ENCODE measurements at regions not wholly inside any gene's neighbourhood (a gene's known extent, or its start where the extent isn't known, plus 50 kb on each side); places are given as distances from the start of the nearest gene placed in this dataset.
"Not testable (repeated sequence)": the region's sequence is repeated elsewhere in the genome, so short reads cannot be mapped to it uniquely, and the experiment has no call there.

DNA sequence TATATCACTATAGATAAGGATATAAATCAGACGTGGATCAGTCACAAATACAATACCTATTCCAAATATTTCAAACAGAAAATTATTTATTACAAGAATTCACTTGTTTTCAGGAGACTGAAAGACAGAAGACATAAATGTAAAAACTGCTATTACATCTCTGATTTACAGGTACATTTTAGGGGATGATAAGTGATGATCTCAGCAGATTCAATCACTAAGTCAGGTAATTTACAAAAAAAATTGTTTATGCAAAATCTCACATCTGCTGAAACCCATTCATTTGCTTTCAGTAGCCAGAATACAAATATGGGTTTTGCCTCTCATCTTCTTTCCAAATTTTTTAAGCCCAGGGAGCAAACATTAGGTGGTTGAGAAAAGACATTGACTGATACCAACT, 1648.4 kb upstream of the RAG2 start:
- DNase-seq = no peak

DNA sequence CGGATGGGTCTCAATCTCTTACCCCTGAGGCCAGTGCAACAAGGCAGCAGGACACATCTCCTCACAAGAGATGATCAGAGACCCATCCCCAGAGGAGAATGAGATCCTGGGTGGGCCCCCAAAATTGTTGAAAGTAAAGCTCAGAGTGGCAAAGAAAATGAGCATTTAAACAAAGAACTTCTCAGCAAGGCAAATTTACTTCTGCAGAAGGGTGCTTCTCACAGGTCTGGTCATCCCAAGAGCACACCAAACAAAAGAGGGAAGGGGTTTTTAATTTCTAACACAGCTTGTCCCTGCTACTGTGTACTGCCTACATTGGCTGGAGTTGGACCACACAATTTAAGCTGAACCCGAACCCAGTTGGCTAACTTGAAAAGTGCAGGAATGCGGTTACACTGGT, 1628.6 kb upstream of the RAG2 start:
- DNase-seq = no peak

DNA sequence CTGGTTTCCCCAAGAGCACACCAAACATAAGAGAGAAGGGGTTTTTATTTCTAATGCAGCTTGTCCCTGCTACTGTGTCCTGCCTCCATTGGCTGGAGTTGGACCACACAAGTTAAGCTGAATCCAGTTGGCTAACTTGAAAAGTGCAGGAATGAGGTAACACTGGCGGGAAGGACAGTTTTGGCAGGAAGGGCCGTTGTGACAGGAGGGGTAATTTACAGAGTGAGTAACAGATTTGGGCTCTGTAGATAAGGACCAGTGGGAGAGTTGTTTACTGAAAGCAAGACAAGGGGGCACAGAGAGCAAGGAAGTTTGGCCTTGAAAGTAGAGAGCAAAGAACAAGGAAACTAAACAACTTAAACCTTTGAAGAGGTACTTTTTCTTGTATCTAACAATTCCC, 1623.3 kb upstream of the RAG2 start:
- DNase-seq = no peak

DNA sequence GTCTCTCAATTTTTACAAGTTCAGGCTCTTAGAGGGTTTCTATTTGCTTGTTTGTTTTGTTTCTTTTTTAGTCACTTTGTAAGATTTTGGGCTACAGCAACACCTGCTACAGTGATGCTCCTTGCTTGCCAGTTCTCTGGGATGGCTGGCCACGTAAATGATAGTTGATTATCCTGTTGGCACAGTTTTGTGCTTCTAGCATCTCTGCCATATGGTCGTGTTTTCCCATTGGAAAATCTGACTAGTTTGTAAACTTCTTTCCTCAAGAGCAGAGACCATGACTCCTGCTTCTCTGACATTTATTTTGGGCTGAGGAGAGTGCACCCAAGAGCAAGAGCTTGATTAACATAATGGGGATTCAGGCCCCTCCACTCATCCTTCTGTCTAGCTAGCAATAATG, 1621.6 kb upstream of the RAG2 start:
- DNase-seq = no peak

DNA sequence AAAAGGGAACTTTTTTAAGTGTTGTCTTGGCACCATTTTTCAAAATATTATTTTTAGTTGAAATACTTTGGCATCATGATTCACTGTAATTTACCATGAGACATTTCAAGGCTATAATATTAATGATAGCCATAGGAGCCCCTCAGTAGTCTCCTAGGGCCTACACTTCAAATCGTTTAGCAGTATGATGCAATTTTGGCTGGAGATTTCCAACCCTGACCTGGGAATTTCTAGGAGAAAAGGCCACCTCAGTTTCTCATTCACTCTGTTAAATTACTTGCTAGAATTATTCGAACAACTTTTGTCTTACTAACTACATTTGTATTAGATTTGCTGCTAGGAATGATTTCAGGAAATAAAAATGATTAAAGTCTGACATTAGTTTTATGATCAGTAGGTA, 1610.9 kb upstream of the RAG2 start:
- no peak for DNase-seq

DNA sequence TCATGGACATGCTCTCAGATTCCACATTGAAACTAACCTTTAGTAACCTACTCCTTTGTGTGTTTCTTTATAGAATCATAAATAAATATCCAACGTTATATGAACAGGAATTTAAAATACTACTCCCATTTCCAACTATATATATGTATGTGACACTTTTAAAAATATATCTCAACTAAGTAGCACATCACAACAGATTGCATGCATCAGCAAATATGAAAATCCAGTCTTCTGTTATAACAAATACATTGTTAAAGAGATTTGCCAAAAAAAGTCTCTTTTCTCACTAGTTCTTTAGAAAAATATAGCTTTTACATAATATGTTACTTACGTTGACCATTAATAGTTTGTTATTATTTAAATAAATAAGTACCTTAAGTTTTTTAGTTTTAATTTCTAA, 1608.6 kb upstream of the RAG2 start:
- DNase-seq = no peak

DNA sequence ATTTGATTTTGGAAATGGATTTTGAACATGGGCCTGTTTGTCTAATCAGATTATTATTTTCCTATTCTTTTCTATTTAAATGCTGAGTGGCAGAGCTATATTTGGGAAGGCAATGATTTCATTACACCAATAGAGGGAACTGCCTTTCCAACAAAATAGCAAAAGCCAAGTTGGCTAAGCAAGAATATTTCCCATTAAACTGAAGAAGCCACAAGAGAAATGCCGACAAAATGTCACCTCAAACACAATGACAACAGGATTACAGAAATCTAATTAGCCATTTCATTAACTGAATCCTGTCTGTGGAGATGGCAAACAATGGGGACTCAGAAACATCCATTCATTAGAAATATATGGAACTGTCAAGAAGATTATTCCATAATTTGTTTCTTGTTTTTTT, 1593.1 kb upstream of the RAG2 start:
- no peak for DNase-seq

DNA sequence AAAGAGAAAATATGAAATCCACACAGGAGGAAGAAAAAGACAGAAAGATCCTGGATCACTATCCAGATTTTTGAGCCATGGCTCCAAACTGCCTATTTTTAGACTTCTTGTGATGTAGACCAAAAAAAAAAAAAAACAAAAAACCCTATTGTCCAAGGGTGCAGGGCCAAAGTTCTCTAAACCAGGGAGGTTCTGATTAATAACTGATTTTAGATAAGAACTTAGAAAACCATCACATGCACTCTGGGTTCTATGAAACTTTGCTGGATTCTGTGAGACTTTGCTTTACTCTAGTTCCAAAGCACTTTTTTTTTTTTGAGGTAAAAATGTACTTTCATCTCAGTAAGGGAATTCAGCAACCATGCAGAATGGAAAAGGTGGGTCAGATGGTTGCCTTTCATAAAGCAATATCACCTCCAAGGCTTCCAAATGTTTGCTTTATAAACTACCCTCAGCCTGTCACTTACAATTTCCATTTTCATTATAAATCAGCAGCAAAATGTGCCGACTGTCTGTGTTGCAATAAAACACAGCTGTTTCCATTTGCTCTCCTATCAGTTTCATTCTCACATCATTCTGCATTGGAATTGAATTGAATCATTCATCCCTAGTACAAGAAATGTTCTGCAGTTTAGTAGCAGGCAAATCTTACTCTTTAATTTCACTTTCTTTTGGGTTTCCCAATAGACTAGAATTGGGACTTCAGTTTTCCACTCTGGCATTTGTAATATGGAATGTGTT, 1584.3 kb upstream of the RAG2 start:
- DNase-seq = no peak

DNA sequence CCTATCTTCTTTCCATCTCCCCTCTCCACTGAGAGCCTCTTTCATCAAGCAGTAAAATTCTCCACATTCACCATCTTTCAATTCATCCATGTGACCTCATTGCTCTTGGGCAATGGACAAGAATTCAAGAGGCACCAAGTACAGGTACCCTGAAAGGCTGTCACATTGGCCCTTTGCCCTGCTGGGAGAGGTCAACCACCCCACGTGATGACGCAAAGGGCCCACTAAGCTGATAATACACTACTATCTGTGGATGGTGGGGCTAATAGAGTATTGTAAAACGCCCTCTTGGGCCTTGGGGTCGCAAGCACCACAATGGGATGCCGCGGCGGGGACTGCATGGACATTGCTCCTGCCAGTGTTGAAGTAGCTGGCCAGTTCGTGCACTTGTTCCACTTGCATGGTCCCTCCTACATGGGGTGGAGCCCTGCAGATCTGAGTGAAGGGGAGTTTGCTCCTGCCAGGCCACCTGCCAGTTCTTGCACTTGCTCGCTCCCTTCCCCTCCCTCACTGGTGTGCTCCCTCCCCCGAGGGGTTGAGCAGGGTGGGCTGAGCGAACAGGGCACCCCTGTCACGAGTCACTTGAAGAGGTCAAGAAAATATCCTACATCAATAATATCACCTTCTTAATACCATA, 1578.8 kb upstream of the RAG2 start:
- DNase-seq = no peak

DNA sequence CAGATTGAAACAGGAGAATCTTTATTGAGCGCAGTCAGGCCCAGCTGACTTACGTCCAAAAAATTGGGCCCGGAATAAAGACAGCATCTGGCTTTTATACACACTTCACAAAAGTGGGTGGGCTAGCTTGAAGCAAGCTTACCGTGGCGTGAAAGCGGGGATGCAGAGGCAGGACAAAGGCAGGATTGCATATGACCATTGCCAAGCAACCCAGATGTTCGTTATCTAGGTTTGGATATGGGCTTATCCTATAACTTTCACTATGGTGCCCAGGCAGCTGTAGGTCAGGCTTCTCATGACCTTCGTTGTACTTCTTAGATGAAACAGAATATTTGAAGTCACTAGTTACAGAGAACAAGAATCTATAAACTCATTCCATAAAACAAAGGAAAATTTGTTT, 1575.6 kb upstream of the RAG2 start:
- DNase-seq = no peak

DNA sequence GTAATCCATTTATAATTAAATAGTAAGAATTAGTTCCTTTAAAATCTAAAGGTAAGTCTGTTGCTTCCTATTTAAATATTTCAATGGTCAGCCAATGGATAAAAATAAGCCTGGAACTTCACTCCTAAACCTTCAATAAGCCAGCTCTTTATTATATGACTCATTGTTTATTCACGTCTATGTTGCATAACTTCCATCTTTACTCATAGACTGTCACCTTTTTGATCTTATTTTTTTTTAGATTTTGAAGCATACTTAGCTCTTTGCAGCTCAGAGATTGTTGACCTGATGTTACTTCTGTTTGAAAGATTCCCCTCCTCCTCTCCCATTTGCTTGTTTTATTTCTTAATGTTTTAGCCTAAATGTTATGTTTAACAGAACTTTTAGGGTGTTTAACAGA, 1571.2 kb upstream of the RAG2 start:
- no peak for DNase-seq

DNA sequence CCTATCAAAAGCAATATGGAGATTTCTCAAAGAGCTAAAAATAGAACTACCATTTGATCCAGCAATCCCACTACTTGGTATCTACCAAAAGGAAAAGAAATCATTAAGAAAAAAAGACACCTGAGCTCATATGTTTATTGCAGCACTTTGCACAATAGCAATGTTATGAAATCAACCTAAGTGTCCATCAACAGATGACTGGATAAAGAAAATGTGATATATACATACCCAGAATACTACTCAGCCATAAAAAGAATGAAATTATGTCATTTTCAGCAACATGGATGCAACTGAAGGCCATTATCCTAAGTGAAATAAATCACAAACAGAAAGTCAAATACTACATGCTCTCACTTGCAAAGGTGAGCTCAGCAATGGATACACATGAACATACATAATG, 1565.5 kb upstream of the RAG2 start:
- no peak for DNase-seq

DNA sequence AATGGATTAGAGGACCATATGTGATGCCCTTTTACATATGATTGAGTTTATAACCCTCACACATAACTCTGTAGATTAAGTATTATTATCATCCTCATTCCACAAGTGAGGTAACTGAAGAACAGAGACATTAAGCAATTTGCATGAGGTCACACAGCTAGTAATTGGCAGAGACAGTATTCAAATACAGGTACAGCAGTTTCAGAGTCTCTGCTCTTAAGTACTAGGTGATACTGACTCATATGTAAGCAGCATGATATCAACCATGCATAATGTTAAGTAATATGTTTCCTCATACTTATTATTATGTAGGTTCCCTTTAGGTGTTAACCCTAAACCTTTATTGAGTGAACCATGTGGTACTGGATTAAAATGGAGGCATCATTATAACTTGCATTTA, 1562.4 kb upstream of the RAG2 start:
- DNase-seq = no peak

DNA sequence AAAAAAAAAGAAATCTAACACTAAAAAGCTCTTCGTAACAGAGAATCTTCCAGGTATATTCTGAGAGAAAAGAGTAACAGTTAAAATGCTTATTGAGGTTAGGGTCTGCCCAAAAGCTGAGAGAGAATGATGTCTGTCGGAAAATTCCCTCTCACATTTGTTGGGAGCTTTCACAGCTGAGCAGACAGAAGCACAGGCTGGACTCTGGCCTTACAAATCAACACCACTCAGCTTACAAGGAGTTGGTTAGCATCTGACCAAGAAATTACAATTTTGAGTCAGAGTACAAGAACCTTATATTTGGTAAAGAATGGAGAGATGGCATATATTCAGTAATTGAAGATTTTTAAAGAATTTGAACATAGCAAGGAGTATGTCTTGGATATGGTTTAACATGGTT, 1561.0 kb upstream of the RAG2 start:
- no peak for DNase-seq

DNA sequence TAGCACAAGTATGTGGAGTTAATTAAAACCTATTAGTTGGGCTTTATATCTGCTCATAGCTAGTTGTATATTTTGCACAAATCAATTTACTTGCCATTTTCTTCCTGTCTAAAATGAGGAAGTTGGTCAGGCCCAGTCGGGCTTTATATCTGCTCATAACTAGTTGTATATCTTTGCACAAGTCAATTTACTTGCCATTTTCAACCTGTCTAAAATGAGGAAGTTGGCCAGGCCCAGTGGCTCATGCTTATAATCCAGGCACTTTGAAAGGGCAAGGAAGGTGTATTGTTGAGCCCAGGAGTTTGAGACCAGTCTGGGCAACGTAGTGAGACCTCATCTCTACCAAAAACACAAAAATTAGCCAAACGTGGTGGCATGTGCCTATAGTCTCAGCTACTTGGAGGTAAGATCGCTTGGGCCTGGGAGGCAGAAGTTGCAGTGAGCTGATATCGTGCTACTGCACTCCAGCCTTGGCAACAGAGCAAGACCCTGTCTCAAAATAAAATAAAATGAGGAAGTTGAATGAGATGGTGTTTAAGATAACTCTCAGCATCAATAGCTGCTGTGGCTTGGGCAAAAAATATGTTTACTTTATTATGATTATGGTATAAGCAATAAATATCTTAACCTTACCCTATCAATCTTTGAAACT, 1558.6 kb upstream of the RAG2 start:
- no peak for DNase-seq

DNA sequence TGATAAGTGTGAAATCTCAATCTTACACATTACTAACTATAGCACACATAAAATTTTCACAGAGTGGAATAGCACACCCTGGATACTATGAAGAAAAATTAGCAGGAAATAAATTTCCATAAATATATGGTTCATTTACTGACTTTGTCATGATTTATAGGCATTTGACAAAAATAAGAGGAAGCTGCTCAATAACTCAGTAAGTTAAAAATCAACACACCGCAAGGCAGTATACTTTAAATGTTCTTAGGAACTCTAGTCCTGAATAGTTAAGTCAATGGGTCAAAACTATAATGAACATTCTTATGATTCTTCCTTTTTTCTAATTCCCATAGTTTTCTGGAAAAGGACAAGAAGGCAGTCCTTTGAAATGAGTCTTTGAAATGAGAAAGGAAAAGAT, 1557.8 kb upstream of the RAG2 start:
- no peak for DNase-seq

DNA sequence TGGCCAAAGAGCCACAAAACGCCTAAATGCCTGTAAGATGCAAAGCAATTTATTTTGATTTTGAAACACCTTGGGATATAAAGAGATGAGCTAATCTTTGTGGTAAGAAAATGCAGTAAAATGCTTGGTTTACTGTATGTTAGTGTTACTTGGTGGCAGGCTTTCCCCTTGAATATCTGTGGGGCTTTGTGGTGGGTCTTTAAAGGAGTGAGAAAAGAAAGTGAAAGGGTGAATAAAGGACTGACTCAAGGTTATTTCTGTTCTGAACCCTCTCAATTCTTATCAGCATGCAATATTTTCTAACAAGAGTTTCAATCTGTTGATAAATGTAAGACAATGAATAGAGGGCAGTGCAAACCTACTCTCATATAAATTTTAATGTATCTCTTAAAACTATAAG, 1555.9 kb upstream of the RAG2 start:
- no peak for DNase-seq

DNA sequence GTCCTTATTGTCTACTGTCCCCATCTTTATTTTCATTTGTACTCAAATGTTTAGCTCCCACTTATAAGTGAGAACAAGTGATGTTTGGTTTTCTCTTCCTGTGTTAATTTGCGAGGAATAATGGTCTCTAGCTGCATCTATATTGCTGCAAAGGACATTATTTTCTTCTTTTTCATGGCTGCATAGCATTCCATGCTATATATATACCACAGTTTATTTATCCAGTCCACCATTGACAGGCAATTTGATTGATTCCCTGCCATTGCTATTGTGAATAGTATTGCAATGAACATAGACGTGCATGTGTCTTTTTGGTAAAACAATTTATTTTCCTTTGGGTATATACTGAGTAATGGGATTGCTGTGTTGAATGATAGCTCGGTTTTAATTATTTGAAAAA, 1545.8 kb upstream of the RAG2 start:
- no peak for DNase-seq

DNA sequence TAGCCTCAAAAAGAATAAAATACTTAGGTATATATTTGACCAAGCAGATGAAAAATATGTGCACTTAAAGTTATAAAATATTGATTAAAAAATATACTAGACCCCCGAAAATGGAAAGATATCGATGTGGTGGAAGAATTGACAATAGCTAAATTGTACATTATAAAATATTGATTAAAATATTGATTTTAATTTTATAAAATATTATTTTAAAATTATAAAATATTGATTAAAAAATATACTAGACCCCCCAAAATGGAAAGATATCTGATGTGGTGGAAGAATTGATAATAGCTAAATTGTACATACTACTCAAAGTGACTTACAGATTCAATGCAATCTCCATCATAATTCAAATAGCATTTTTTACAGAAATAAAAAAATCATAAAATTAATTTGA, 1540.9 kb upstream of the RAG2 start:
- DNase-seq = no peak

DNA sequence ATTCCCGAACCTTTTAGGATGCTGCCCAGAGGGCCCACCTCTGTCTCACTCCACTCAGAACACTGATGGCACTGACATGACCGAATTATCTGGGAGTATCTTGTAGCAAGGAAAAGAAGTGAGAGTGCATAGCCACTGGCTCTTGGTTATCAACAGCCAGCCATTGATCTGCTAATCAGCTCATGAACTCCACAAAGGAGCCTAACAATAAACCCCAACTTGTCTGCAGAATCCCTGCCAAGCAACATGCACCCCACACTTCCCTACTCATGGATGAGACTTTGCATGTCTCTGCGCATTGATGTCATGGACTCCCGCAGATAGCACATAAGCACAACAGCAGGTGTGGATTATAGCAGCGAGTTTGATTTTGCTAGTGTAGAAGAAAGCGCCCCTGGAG, 1538.9 kb upstream of the RAG2 start:
- DNase-seq = no peak

DNA sequence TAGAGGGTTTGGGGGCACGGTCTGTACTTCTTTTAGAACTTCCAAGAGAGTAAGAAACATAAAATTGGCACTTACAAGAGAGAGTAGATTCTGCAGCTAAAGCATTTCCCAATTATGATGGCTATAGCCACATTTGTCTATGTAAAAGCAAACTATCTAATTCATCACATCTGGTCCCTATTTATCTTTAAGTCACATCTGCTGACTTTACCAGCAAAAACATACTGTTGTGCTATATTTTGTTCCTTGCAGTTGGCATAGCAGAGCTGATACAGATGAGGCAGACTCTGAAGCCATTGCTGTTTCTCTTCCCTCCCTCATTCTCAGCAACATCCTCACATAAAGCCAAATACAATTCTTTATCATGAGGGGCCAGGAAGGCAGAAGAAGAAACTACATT, 1533.5 kb upstream of the RAG2 start:
- DNase-seq = no peak

DNA sequence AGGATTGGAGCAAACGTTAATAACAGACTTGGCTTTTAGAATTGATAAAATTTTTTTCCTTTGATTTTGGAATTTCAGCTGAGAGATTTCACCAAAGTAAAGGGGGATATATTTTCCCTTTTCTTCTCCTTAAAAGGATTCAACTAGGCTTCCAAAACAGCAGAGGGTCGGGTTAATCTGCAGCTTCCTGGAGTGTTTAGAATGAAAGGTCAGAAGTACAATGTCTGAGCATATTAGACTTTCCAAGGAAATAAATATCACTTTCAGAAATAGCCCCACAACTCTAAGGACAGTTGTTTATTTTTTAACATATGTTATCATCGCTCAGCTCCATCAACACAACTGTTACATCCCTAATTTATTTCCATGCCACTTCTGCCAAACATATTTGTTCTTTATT, 1532.9 kb upstream of the RAG2 start:
- DNase-seq = no peak

DNA sequence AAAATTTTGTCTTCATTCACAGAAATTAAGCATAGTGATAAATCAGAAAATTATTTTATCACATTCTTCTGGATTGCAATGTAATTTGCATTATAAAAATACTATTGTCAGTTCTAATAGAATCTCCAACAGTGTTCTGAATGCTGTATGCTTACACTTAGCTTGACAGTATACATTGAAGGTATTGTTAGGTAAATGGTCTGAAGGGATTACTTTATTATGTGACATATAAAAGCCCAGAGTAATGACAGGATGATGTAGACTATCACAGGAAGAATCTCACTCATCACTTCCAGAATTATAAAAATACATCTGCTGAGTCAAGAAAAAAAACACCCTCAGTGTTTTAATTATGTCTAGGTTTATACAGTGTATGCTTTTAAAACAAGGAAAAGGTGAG, 1532.5 kb upstream of the RAG2 start:
- DNase-seq = no peak

DNA sequence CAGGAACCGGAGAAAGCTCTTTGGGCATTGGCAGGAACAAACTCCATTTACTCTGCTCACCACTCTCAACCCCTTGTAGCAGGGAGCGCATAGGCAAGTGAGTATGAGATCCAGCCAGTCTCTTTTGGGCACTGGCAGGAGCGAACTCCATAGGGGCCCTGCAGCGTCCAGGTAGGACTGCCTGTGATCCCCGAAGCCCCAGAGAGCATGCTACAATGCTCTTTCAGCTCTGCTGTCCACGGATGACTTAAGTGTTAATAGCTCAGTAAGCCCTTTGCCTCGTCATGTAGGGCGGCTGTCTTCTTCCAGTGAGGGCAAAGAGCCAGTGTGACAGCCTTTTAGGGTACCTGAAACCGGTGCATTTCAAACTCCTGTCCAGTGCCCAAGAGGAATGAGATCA, 1525.6 kb upstream of the RAG2 start:
- no peak for DNase-seq

DNA sequence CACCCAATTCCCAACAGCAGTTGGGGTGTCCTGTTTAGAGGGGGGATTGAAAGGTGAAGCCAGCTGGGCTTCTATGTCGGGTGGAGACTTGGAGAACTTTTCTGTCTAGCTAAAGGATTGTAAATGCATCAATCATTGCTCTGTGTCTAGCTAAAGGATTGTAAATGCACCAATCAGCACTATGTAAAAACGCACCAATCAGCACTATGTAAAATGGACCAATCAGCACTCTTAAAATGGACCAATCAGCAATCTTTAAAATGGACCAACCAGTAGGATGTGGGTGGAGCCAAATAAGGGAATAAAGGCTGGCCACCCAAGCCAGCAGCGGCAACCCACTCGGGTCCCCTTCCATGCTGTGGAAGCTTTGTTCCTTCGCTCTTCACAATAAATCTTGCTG, 1518.6 kb upstream of the RAG2 start:
- not testable (repeated sequence) for DNase-seq

Measured in amniotic stem cell (primary cell).